HEK293T (cell line): ENCODE measurements at regions not wholly inside any gene's neighbourhood (a gene's known extent, or its start where the extent isn't known, plus 50 kb on each side); places are given as distances from the start of the nearest gene placed in this dataset.

ENCODE experiments used
- CTCF ChIA-PET: fragments of 350-600 bp; formaldehyde crosslinking; extraction: SDS; loops from one replicate; lab custom pipeline; 2021; ENCODE audit warnings: antibody characterized with exemption, inconsistent platforms; lab: Yijun Ruan, JAX
- POLR2A ChIA-PET: fragments of 350-600 bp; formaldehyde crosslinking; extraction: SDS; loops from one replicate; lab custom pipeline; 2020; ENCODE audit warnings: antibody characterized with exemption, inconsistent platforms; lab: Yijun Ruan, JAX
- DNase-seq: peaks from one replicate; pipeline ENCODE4 v3.0.0; 2012; ENCODE audit warnings: mixed read lengths; ENCODE audit errors: extremely low spot score
- ARNT ChIP-seq: fragments of 450-650 bp; IDR thresholded peaks from 2 replicates; pipeline ENCODE4 v1.6.1; 2017; ENCODE audit warnings: mild to moderate bottlenecking
- BHLHE40 ChIP-seq: fragments of 450-650 bp; IDR thresholded peaks from 2 replicates; pipeline ENCODE4 v1.6.1; 2016; ENCODE audit warnings: mild to moderate bottlenecking, moderate library complexity, borderline replicate concordance
- CTBP1 ChIP-seq: fragments of 450-650 bp; IDR thresholded peaks from 2 replicates; pipeline ENCODE4 v1.6.1; 2016; ENCODE audit warnings: borderline replicate concordance
- ELF4 ChIP-seq: fragments of 450-650 bp; IDR thresholded peaks from 2 replicates; pipeline ENCODE4 v1.6.1; 2017; ENCODE audit warnings: antibody characterized with exemption
- FOXA1 ChIP-seq: fragments of 450-650 bp; IDR thresholded peaks from 2 replicates; pipeline ENCODE4 v1.6.1; 2016; ENCODE audit warnings: mild to moderate bottlenecking
- FOXK2 ChIP-seq: fragments of 450-650 bp; IDR thresholded peaks from 2 replicates; pipeline ENCODE4 v1.6.1; 2016; ENCODE audit warnings: mild to moderate bottlenecking
- FOXM1 ChIP-seq: fragments of 450-650 bp; IDR thresholded peaks from 2 replicates; pipeline ENCODE4 v1.6.1; 2017; ENCODE audit warnings: mild to moderate bottlenecking, borderline replicate concordance
- HDGF ChIP-seq: fragments of 450-650 bp; IDR thresholded peaks from 2 replicates; pipeline ENCODE4 v1.6.1; 2017; ENCODE audit warnings: antibody characterized with exemption, borderline replicate concordance
- L3MBTL2 ChIP-seq: fragments of 450-650 bp; conservative IDR thresholded peaks from 2 replicates; pipeline ENCODE4 v1.6.1; 2016; ENCODE audit warnings: mild to moderate bottlenecking
- LEF1 ChIP-seq: fragments of 450-650 bp; IDR thresholded peaks from 2 replicates; pipeline ENCODE4 v1.6.1; 2017; ENCODE audit warnings: mild to moderate bottlenecking, borderline replicate concordance
- NFRKB ChIP-seq: fragments of 450-650 bp; IDR thresholded peaks from 2 replicates; pipeline ENCODE4 v1.6.1; 2016; ENCODE audit warnings: mild to moderate bottlenecking, moderate library complexity
- PKNOX1 ChIP-seq: fragments of 450-650 bp; IDR thresholded peaks from 2 replicates; pipeline ENCODE4 v1.6.1; 2016
- SP1 ChIP-seq: fragments of 450-650 bp; IDR thresholded peaks from 2 replicates; pipeline ENCODE4 v1.6.1; 2017
- SUZ12 ChIP-seq: fragments of 450-650 bp; IDR thresholded peaks from 2 replicates; pipeline ENCODE4 v1.6.1; 2016; ENCODE audit warnings: mild to moderate bottlenecking
- TARDBP ChIP-seq: fragments of 450-650 bp; IDR thresholded peaks from 2 replicates; pipeline ENCODE4 v1.6.1; 2016
- ZNF384 ChIP-seq: fragments of 450-650 bp; IDR thresholded peaks from 2 replicates; pipeline ENCODE4 v1.6.1; 2016

GRCh38 chr10:25076506-25077177 is 60.2 kb downstream of the THNSL1 start:
- TF ChIP-seq FOXM1 = no peak
- no peak for DNase-seq
- ChIA-PET POLR2A (no interaction called here), CTCF (interaction anchor here (0.6 kb wide), 1 partner anchor 626 kb away, joined by 3 read pairs; no protein-coding TSS in a partner anchor)

GRCh38 chr10:25078658-25079431 is 62.4 kb downstream of the THNSL1 start:
- POLR2A ChIA-PET = no interaction called here
- DNase-seq = no peak
- CTCF ChIA-PET = no interaction called here
- no peak for TF ChIP-seq SP1
- TF ChIP-seq SUZ12 = no peak
- no peak for TF ChIP-seq HDGF
- TF ChIP-seq FOXK2 = no peak
- no peak for TF ChIP-seq L3MBTL2
- TF ChIP-seq FOXA1 = no peak

GRCh38 chr10:25080880-25081581 is 64.6 kb downstream of the THNSL1 start:
- ChIA-PET POLR2A (no interaction called here), CTCF (interaction anchor here (0.5 to 1.8 kb wide), 12 partner anchors 8 to 588 kb away, joined by 3 to 8 read pairs (median 3); no protein-coding TSS in a partner anchor)
- TF ChIP-seq NFRKB (no peak), LEF1 (no peak), HDGF (no peak), ELF4 (no peak), FOXA1 (no peak), TARDBP (no peak), L3MBTL2 (no peak), FOXK2 (no peak), BHLHE40 (no peak)
- peak; percentile 76 for DNase-seq

- ChIA-PET POLR2A (no interaction called here), CTCF (interaction anchor here (1.8 kb wide), 1 partner anchor 439 kb away, joined by 8 read pairs; no protein-coding TSS in a partner anchor)
- DNase-seq = no peak
- TF ChIP-seq ZNF384 = no peak
- no peak for TF ChIP-seq PKNOX1
- no peak for TF ChIP-seq SUZ12
- TF ChIP-seq FOXK2 = no peak
- TF ChIP-seq TARDBP = no peak
- TF ChIP-seq HDGF = no peak
- no peak for TF ChIP-seq ELF4
- no peak for TF ChIP-seq FOXM1
- TF ChIP-seq NFRKB = no peak
Measured at GRCh38 chr10:25082276-25083204, 66.1 kb downstream of the THNSL1 start.

GRCh38 chr10:25083546-25084111 is 67.2 kb downstream of the THNSL1 start:
- ChIA-PET POLR2A (no interaction called here), CTCF (no interaction called here)
- no peak for TF ChIP-seq SP1
- no peak for TF ChIP-seq ELF4
- TF ChIP-seq LEF1 = no peak
- no peak for TF ChIP-seq PKNOX1
- no peak for TF ChIP-seq CTBP1
- no peak for TF ChIP-seq FOXM1
- TF ChIP-seq FOXK2 = no peak
- TF ChIP-seq TARDBP = no peak
- DNase-seq = no peak

GRCh38 chr10:25084447-25084846 is 68.0 kb downstream of the THNSL1 start:
- ChIA-PET CTCF (no interaction called here), POLR2A (no interaction called here)
- no peak for TF ChIP-seq ARNT
- TF ChIP-seq PKNOX1 = no peak
- no peak for TF ChIP-seq HDGF
- no peak for TF ChIP-seq SUZ12
- no peak for TF ChIP-seq BHLHE40
- TF ChIP-seq LEF1 = no peak
- no peak for TF ChIP-seq CTBP1
- TF ChIP-seq TARDBP = no peak
- no peak for TF ChIP-seq ELF4
- no peak for TF ChIP-seq NFRKB
- no peak for TF ChIP-seq FOXK2
- TF ChIP-seq ZNF384 = no peak
- no peak for TF ChIP-seq L3MBTL2
- no peak for TF ChIP-seq SP1
- no peak for DNase-seq
